PC-3 (cell line): ENCODE measurements at regions not wholly inside any gene's neighbourhood (a gene's known extent, or its start where the extent isn't known, plus 50 kb on each side); places are given as distances from the start of the nearest gene placed in this dataset.

Source experiments
- ATAC-seq: fragments of 200-7000 bp; cut with Tn5 transposase; 2 replicates; pipeline ENCODE4 v1.9.1; 2020; ENCODE audit warnings: mild to moderate bottlenecking, moderate library complexity
- BruUV-seq: library from RNA; stranded (reverse); fragments of 400-500 nt; replicated peaks from 2 replicates; lab custom pipeline; 2021; lab: Mats Ljungman, UMichigan
- CTCF ChIA-PET: fragments of 300-600 bp; sonication (Branson Sonifier 250); formaldehyde crosslinking; loops from one replicate; lab custom pipeline; 2022; ENCODE audit warnings: antibody characterized with exemption; lab: Charles Lee
- POLR2A ChIA-PET: fragments of 300-600 bp; sonication (Branson Sonifier 250); formaldehyde crosslinking; loops from one replicate; lab custom pipeline; 2022; ENCODE audit warnings: antibody characterized with exemption; ENCODE audit not compliant: unreplicated experiment; lab: Charles Lee
- DNase-seq: peaks from one replicate; pipeline ENCODE4 v3.0.0-alpha.2; 2015
- H2AFZ ChIP-seq: fragments of 300-600 bp; sonication (generic); 2 replicates; pipeline ENCODE4 v1.6.0; 2016; ENCODE audit warnings: antibody characterized with exemption, low read length
- H3F3A ChIP-seq: fragments of 300-600 bp; sonication (generic); one replicate; pipeline ENCODE4 v1.6.0; 2017; ENCODE audit warnings: antibody characterized with exemption, low read length, control low read depth, mild to moderate bottlenecking; ENCODE audit not compliant: unreplicated experiment
- H3K27ac ChIP-seq: fragments of 300-600 bp; sonication (generic); 2 replicates; pipeline ENCODE4 v1.5.1; 2016; ENCODE audit warnings: mild to moderate bottlenecking, low read length
- H3K27me3 ChIP-seq: fragments of 300-600 bp; sonication (generic); 2 replicates; pipeline ENCODE4 v1.6.1; 2016; ENCODE audit warnings: low read length, mixed read lengths
- H3K36me3 ChIP-seq: fragments of 300-600 bp; sonication (generic); 2 replicates; pipeline ENCODE4 v1.6.1; 2016; ENCODE audit warnings: low read depth, mixed run types, low read length, mixed read lengths
- H3K4me1 ChIP-seq: fragments of 300-600 bp; sonication (generic); 2 replicates; pipeline ENCODE4 v1.5.1; 2016; ENCODE audit warnings: low read length; ENCODE audit not compliant: insufficient read depth
- H3K4me2 ChIP-seq: fragments of 300-600 bp; sonication (generic); 2 replicates; pipeline ENCODE4 v1.6.0; 2016; ENCODE audit warnings: low read length
- H3K4me3 ChIP-seq: fragments of 300-600 bp; sonication (generic); 2 replicates; pipeline ENCODE4 v1.5.1; 2016; ENCODE audit warnings: mild to moderate bottlenecking, low read length, mixed read lengths
- H3K79me2 ChIP-seq: fragments of 300-600 bp; sonication (generic); 2 replicates; pipeline ENCODE4 v1.6.1; 2017; ENCODE audit warnings: low read length, mixed read lengths
- H3K9ac ChIP-seq: fragments of 300-600 bp; sonication (generic); 2 replicates; pipeline ENCODE4 v1.6.0; 2016; ENCODE audit warnings: mild to moderate bottlenecking, low read length
- H3K9me2 ChIP-seq: fragments of 300-600 bp; sonication (generic); replicated peaks from 2 replicates; pipeline ENCODE4 v1.6.1; 2016; ENCODE audit warnings: mixed run types, low read length, mixed read lengths
- H3K9me3 ChIP-seq: fragments of 300-600 bp; sonication (generic); 2 replicates; pipeline ENCODE4 v1.6.1; 2016; ENCODE audit warnings: low read length, mixed read lengths
- H4K20me1 ChIP-seq: fragments of 300-600 bp; sonication (generic); 2 replicates; pipeline ENCODE4 v1.6.1; 2016; ENCODE audit warnings: low read length, mixed read lengths
- EZH2 ChIP-seq: fragments of 300-600 bp; sonication (generic); IDR thresholded peaks from one replicate; pipeline ENCODE4 v1.6.1; 2017; ENCODE audit warnings: antibody characterized with exemption, mild to moderate bottlenecking, low read length; ENCODE audit not compliant: unreplicated experiment
- EZH2phosphoT487 ChIP-seq: fragments of 300-600 bp; sonication (generic); IDR thresholded peaks from 2 replicates; pipeline ENCODE4 v1.6.1; 2018; ENCODE audit warnings: mild to moderate bottlenecking, antibody characterized with exemption, low read length, borderline replicate concordance
- intact Hi-C: fragments of 100-400 bp; cut with micrococcal nuclease; formaldehyde crosslinking; loops from 2 replicates; pipeline ENCODE4 v1.9.0; 2023
- TF ChIP-seq, protein P1 (sequence below): fragments of 300-600 bp; sonication (generic); conservative IDR thresholded peaks from 2 replicates; pipeline ENCODE4 v1.5.1; 2017; ENCODE audit warnings: antibody characterized with exemption, low read depth, mild to moderate bottlenecking, low read length

- Histone ChIP-seq H3K4me2 (no peak overlapping the region), H4K20me1 (no peaks in the 10 kb centered on the region), H3K4me1 (no peaks in the 10 kb centered on the region), H3K9me2 (no peaks in the 10 kb centered on the region), H2AFZ (no peak overlapping the region), H3K79me2 (no peaks in the 10 kb centered on the region), H3K9ac (no peak overlapping the region), H3K4me3 (no peak overlapping the region), H3K9me3 (no peaks in the 10 kb centered on the region), H3K36me3 (no peaks in the 10 kb centered on the region), H3K27ac (no peak overlapping the region), H3K27me3 (no peaks in the 10 kb centered on the region), H3F3A (no peaks in the 10 kb centered on the region)
- DNase-seq (peak; percentile 36), ATAC-seq (no peak)
- CTCF ChIA-PET: no interaction called here
- TF ChIP-seq, protein P1, sequence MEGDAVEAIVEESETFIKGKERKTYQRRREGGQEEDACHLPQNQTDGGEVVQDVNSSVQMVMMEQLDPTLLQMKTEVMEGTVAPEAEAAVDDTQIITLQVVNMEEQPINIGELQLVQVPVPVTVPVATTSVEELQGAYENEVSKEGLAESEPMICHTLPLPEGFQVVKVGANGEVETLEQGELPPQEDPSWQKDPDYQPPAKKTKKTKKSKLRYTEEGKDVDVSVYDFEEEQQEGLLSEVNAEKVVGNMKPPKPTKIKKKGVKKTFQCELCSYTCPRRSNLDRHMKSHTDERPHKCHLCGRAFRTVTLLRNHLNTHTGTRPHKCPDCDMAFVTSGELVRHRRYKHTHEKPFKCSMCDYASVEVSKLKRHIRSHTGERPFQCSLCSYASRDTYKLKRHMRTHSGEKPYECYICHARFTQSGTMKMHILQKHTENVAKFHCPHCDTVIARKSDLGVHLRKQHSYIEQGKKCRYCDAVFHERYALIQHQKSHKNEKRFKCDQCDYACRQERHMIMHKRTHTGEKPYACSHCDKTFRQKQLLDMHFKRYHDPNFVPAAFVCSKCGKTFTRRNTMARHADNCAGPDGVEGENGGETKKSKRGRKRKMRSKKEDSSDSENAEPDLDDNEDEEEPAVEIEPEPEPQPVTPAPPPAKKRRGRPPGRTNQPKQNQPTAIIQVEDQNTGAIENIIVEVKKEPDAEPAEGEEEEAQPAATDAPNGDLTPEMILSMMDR: no peak
- TF ChIP-seq EZH2: no peak
- no peak for TF ChIP-seq EZH2phosphoT487
- intact Hi-C loops: no loop called here
- no TSS peak for BruUV-seq
- POLR2A ChIA-PET: interaction anchor here (0.6 kb wide), 1 partner anchor 10 kb away, joined by 5 read pairs; no protein-coding TSS in a partner anchor
Measured at GRCh38 chr9:87818308-87818707, 64.4 kb upstream of the SPATA31E1 start.

- Histone ChIP-seq H3K9me2 (no peaks in the 10 kb centered on the region), H3K4me1 (peaks cover 22% of the 10 kb centered on the region), H3K9me3 (no peaks in the 10 kb centered on the region), H2AFZ (no peak overlapping the region), H3K79me2 (no peaks in the 10 kb centered on the region), H3K9ac (no peak overlapping the region), H3F3A (no peaks in the 10 kb centered on the region), H3K4me2 (no peak overlapping the region), H4K20me1 (no peaks in the 10 kb centered on the region), H3K27ac (no peak overlapping the region), H3K36me3 (no peaks in the 10 kb centered on the region), H3K27me3 (no peaks in the 10 kb centered on the region), H3K4me3 (no peak overlapping the region)
- POLR2A ChIA-PET: no interaction called here
- no peak for ATAC-seq
- DNase-seq: no peak
- CTCF ChIA-PET: no interaction called here
- intact Hi-C loops: no loop called here
- no TSS peak for BruUV-seq
- no peak for TF ChIP-seq EZH2
- TF ChIP-seq EZH2phosphoT487: no peak
- TF ChIP-seq, protein P1: no peak
Measured at GRCh38 chr9:87824216-87824875, 58.3 kb upstream of the SPATA31E1 start.

DNA sequence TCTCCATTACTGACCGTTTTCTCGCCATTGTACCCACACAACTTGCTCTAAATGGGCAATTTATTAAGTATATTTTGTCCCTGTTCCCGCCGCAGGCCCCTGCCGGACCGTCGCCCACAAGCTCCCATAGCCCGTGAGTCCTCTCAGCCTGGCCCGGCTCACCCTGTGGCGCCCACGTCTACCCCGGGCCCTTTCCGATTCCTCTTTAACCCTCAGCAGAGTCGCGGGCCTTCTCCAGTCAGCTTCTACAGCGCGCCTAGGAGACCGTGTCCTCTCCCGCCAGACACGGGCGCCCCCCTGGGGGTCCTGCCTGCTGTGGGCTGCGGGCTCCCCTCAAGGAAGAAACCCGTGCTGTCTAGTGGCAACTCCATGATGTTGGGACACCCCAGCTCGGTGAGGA, 57.8 kb upstream of the SPATA31E1 start:
- BruUV-seq: no TSS peak
- H3K9me3 ChIP-seq: no peaks in the 10 kb centered on the region
- H3K36me3 ChIP-seq: no peaks in the 10 kb centered on the region
- ChIA-PET POLR2A (no interaction called here), CTCF (no interaction called here)
- no peaks in the 10 kb centered on the region for H3F3A ChIP-seq
- H3K9ac ChIP-seq: no peak overlapping the region
- H3K4me2 ChIP-seq: no peak overlapping the region
- no peak overlapping the region for H3K27ac ChIP-seq
- ATAC-seq (no peak), DNase-seq (no peak)
- TF ChIP-seq, protein P1: no peak
- no peak for TF ChIP-seq EZH2phosphoT487
- no peaks in the 10 kb centered on the region for H3K9me2 ChIP-seq
- intact Hi-C loops: no loop called here
- no peak overlapping the region for H3K4me3 ChIP-seq
- H4K20me1 ChIP-seq: no peaks in the 10 kb centered on the region
- H3K79me2 ChIP-seq: no peaks in the 10 kb centered on the region
- no peaks in the 10 kb centered on the region for H3K27me3 ChIP-seq
- peaks cover 23% of the 10 kb centered on the region for H3K4me1 ChIP-seq
- no peak overlapping the region for H2AFZ ChIP-seq
